ENCODE measurements at regions not wholly inside any gene's neighbourhood (a gene's known extent, or its start where the extent isn't known, plus 50 kb on each side); places are given as distances from the start of the nearest gene placed in this dataset.

DNA sequence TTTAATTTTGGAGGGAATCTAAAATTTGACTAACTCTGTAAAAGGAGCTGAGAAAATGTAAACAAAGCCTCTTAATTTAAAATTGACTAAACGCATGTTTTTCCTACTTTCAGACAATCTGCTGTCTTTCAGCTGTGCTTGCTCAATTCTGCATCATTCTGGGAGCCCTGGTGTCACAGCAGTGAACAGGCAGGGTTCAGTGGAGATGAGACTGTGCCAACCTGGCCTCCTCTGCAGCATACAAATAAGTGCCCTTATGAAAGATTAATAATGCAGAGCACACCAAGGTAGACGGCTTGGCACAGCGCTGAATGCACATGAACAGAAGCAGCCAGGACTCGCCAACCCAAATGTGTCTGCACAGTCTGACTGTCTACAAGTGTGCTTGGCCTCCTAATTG is 222.0 kb upstream of the CHAC2 start:
- TF ChIP-seq, protein P1, sequence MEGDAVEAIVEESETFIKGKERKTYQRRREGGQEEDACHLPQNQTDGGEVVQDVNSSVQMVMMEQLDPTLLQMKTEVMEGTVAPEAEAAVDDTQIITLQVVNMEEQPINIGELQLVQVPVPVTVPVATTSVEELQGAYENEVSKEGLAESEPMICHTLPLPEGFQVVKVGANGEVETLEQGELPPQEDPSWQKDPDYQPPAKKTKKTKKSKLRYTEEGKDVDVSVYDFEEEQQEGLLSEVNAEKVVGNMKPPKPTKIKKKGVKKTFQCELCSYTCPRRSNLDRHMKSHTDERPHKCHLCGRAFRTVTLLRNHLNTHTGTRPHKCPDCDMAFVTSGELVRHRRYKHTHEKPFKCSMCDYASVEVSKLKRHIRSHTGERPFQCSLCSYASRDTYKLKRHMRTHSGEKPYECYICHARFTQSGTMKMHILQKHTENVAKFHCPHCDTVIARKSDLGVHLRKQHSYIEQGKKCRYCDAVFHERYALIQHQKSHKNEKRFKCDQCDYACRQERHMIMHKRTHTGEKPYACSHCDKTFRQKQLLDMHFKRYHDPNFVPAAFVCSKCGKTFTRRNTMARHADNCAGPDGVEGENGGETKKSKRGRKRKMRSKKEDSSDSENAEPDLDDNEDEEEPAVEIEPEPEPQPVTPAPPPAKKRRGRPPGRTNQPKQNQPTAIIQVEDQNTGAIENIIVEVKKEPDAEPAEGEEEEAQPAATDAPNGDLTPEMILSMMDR (IDR thresholded peaks at IDR 0.05) = no peak
- no peak for TF ChIP-seq POLR2A (IDR thresholded peaks at IDR 0.05)
